Stomach (tissue), 8 donors: ENCODE measurements at regions not wholly inside any gene's neighbourhood (a gene's known extent, or its start where the extent isn't known, plus 50 kb on each side); places are given as distances from the start of the nearest gene placed in this dataset.

ENCODE experiments used
- DNase-seq, 2 donors: peaks; one replicate each; pipeline versions ENCODE4 v3.0.0 to v3.0.0-alpha.2; 2013 to 2019
- H3K27ac ChIP-seq, 5 donors: fragments of 200-600 bp in 4 of 5; sonication (generic) in 4 of 5; one replicate each; pipeline ENCODE4 v1.5.1; 2013 to 2019; ENCODE audit warnings: mild to moderate bottlenecking in 1 of 5, moderate library complexity in 1 of 5
- H3K27me3 ChIP-seq, 3 donors: fragments of 200-600 bp; sonication (generic); one replicate each; pipeline ENCODE4 v1.5.1; 2017 to 2019; ENCODE audit warnings: mixed run types in 1 of 3
- H3K36me3 ChIP-seq, 4 donors: fragments of 200-600 bp; sonication (generic); 1 replicate in 3 of 4; 2 replicates in 1 of 4; pipeline ENCODE4 v1.5.1; 2016 to 2019
- H3K4me1 ChIP-seq, 4 donors: fragments of 200-600 bp; sonication (generic); one replicate each; pipeline ENCODE4 v1.5.1; 2016 to 2019
- H3K4me3 ChIP-seq, 4 donors: fragments of 200-600 bp; sonication (generic) in 3 of 4; one replicate each; pipeline ENCODE4 v1.5.1; 2016 to 2019; ENCODE audit warnings: mild to moderate bottlenecking in 1 of 4
- H3K9me3 ChIP-seq, 4 donors: fragments of 200-600 bp; sonication (generic); one replicate each; pipeline ENCODE4 v1.5.1; 2016 to 2019
- CTCF ChIP-seq, 7 experiments: fragments of 450-650 bp in 4 of 7; fragments of 200-600 bp in 3 of 7; sonication (generic) in 3 of 7; IDR thresholded peaks; one replicate each; pipeline ENCODE4 v1.5.1; 2016 to 2019; ENCODE audit warnings: antibody characterized with exemption in 7 of 7, control low read depth in 2 of 7, mild to moderate bottlenecking in 1 of 7
- EP300 ChIP-seq: sonication (generic); formaldehyde crosslinking; IDR thresholded peaks from one replicate; pipeline ENCODE4 v1.6.1; 2017; ENCODE audit warnings: antibody characterized with exemption
- POLR2A ChIP-seq, 4 donors: fragments of 450-650 bp; IDR thresholded peaks; one replicate each; pipeline ENCODE4 v1.6.1; 2016; ENCODE audit warnings: antibody characterized with exemption in 4 of 4, control low read depth in 2 of 4, mild to moderate bottlenecking in 1 of 4, moderate library complexity in 1 of 4
- POLR2AphosphoS5 ChIP-seq, 3 donors: sonication (generic); formaldehyde crosslinking; IDR thresholded peaks; one replicate each; pipeline ENCODE4 v1.6.1; 2016; ENCODE audit warnings: antibody characterized with exemption in 3 of 3
- WGBS, 5 donors: extraction: QIAGEN DNeasy Blood & Tissue Kit in 3 of 5; methylation state at CpG; one replicate each; pipeline versions ENCODE4 v1.1.5 to v1.1.7; 2013 to 2018; 5-methylcytosine and 5-hydroxymethylcytosine counted together
- intact Hi-C: fragments of 100-400 bp; cut with DNase I; formaldehyde crosslinking; loops from one replicate; pipeline ENCODE4 v1.15.1; 2023; ENCODE audit warnings: low total_unique reads
- donor health status: healthy with polysubstance abuse.
- donor health status: Bipolar disorder and iron deficiency.
- donor health status: healthy.

- Histone ChIP-seq H3K9me3 (peaks cover 0 to 5% (median 0%) of the 10 kb centered on the region in 4 donors), H3K4me1 (no peaks in the 10 kb centered on the region), H3K27me3 (no peaks in the 10 kb centered on the region), H3K4me3 (no peak overlapping the region), H3K36me3 (no peaks in the 10 kb centered on the region), H3K27ac (no peak overlapping the region)
- intact Hi-C loops, result no loop called here
- no peak for DNase-seq
- TF ChIP-seq POLR2A (IDR thresholded peaks at IDR 0.05) (no peak), EP300 (no peak), CTCF (IDR thresholded peaks at IDR 0.05) (no peak), POLR2AphosphoS5 (IDR thresholded peaks at IDR 0.05) (no peak)
- 63 to 70% (median 65%) methylated on average over 2 of the region's 2 CpGs for WGBS, 5 donors
These were observed 307.9 kb upstream of the PRMT6 start for GRCh38 chr1:106748606-106749005.

- no peaks in the 10 kb centered on the region for H3K4me1 ChIP-seq
- no peak for DNase-seq
- intact Hi-C loops, result no loop called here
- 29 to 83% (median 36%) methylated on average over 2 of the region's 2 CpGs for WGBS, 5 donors
- peaks cover 0 to 5% (median 0%) of the 10 kb centered on the region in 4 donors for H3K9me3 ChIP-seq
- no peak for TF ChIP-seq POLR2A (IDR thresholded peaks at IDR 0.05)
- no peak for TF ChIP-seq EP300
- TF ChIP-seq CTCF (IDR thresholded peaks at IDR 0.05), result no peak
- no peak for TF ChIP-seq POLR2AphosphoS5 (IDR thresholded peaks at IDR 0.05)
- H3K36me3 ChIP-seq, result no peaks in the 10 kb centered on the region
- no peak overlapping the region for H3K27ac ChIP-seq
- H3K4me3 ChIP-seq, result no peak overlapping the region
- no peaks in the 10 kb centered on the region for H3K27me3 ChIP-seq
These were observed 307.0 kb upstream of the PRMT6 start for GRCh38 chr1:106749491-106749890.

GRCh38 chr1:106749906-106750305 lies 306.6 kb upstream of the PRMT6 start:
- H3K4me1 ChIP-seq, result no peaks in the 10 kb centered on the region
- H3K27me3 ChIP-seq, result no peaks in the 10 kb centered on the region
- H3K27ac ChIP-seq, result no peak overlapping the region
- whole genome bisulfite sequencing, 5 donors, result 65 to 72% (median 67%) methylated on average over 1 of the region's 1 CpG
- DNase-seq, result no peak
- H3K9me3 ChIP-seq, result peaks cover 0 to 5% (median 0%) of the 10 kb centered on the region in 4 donors
- intact Hi-C loops, result no loop called here
- H3K4me3 ChIP-seq, result no peak overlapping the region
- TF ChIP-seq POLR2AphosphoS5 (IDR thresholded peaks at IDR 0.05), result no peak
- TF ChIP-seq EP300, result no peak
- TF ChIP-seq CTCF (IDR thresholded peaks at IDR 0.05), result no peak
- TF ChIP-seq POLR2A (IDR thresholded peaks at IDR 0.05), result no peak
- H3K36me3 ChIP-seq, result no peaks in the 10 kb centered on the region

- intact Hi-C loops, result no loop called here
- DNase-seq, result no peak
- TF ChIP-seq CTCF (IDR thresholded peaks at IDR 0.05) (no peak), POLR2AphosphoS5 (IDR thresholded peaks at IDR 0.05) (no peak), EP300 (no peak), POLR2A (IDR thresholded peaks at IDR 0.05) (no peak)
- 61 to 77% (median 66%) methylated on average over 2 of the region's 2 CpGs for WGBS, 5 donors
- Histone ChIP-seq H3K4me1 (no peaks in the 10 kb centered on the region), H3K27ac (no peak overlapping the region), H3K27me3 (no peaks in the 10 kb centered on the region), H3K9me3 (peaks cover 0 to 5% (median 0%) of the 10 kb centered on the region in 4 donors), H3K36me3 (no peaks in the 10 kb centered on the region), H3K4me3 (no peak overlapping the region)
These were observed 305.5 kb upstream of the PRMT6 start for GRCh38 chr1:106751002-106751401.
